ENCODE measurements at regions not wholly inside any gene's neighbourhood (a gene's known extent, or its start where the extent isn't known, plus 50 kb on each side); places are given as distances from the start of the nearest gene placed in this dataset.

GRCh38 chrX:39310891-39311290 is 509.6 kb downstream of the MID1IP1 start:
- POLR2A ChIA-PET: no interaction called here
- no peak for DNase-seq (ENCODE audit: low read depth, low spot score)
- CTCF ChIA-PET: no interaction called here
- no peak overlapping the region for H3K4me3 ChIP-seq (ENCODE audit: low read depth, low read length)
- no peak for TF ChIP-seq CTCF (IDR thresholded peaks at IDR 0.05; ENCODE audit: insufficient read depth, low read length, missing control alignments)

- TF ChIP-seq CTCF (IDR thresholded peaks at IDR 0.05; ENCODE audit: insufficient read depth, low read length, missing control alignments): no peak
- H3K4me3 ChIP-seq (ENCODE audit: low read depth, low read length): no peak overlapping the region
- CTCF ChIA-PET: no interaction called here
- POLR2A ChIA-PET: no interaction called here
- no peak for DNase-seq (ENCODE audit: low read depth, low spot score)
Observed at GRCh38 chrX:39311646-39312045, 510.4 kb downstream of the MID1IP1 start.

GRCh38 chrX:39313146-39313545 is 511.9 kb downstream of the MID1IP1 start:
- ChIA-PET POLR2A (no interaction called here), CTCF (no interaction called here)
- TF ChIP-seq CTCF (IDR thresholded peaks at IDR 0.05; ENCODE audit: insufficient read depth, low read length, missing control alignments): no peak
- DNase-seq (ENCODE audit: low read depth, low spot score): no peak
- H3K4me3 ChIP-seq (ENCODE audit: low read depth, low read length): no peak overlapping the region

- CTCF ChIA-PET: no interaction called here
- no peak for TF ChIP-seq CTCF (IDR thresholded peaks at IDR 0.05; ENCODE audit: insufficient read depth, low read length, missing control alignments)
- POLR2A ChIA-PET: no interaction called here
- no peak for DNase-seq (ENCODE audit: low read depth, low spot score)
- no peak overlapping the region for H3K4me3 ChIP-seq (ENCODE audit: low read depth, low read length)
Observed at GRCh38 chrX:39318506-39319343, 517.5 kb downstream of the MID1IP1 start.

- POLR2A ChIA-PET: no interaction called here
- TF ChIP-seq CTCF (IDR thresholded peaks at IDR 0.05; ENCODE audit: insufficient read depth, low read length, missing control alignments): no peak
- CTCF ChIA-PET: no interaction called here
- no peak overlapping the region for H3K4me3 ChIP-seq (ENCODE audit: low read depth, low read length)
- no peak for DNase-seq (ENCODE audit: low read depth, low spot score)
Observed at GRCh38 chrX:39320165-39320564, 518.9 kb downstream of the MID1IP1 start.

GRCh38 chrX:39322496-39322895 is 521.2 kb downstream of the MID1IP1 start:
- no peak for DNase-seq (ENCODE audit: low read depth, low spot score)
- POLR2A ChIA-PET: no interaction called here
- CTCF ChIA-PET: no interaction called here
- no peak overlapping the region for H3K4me3 ChIP-seq (ENCODE audit: low read depth, low read length)
- no peak for TF ChIP-seq CTCF (IDR thresholded peaks at IDR 0.05; ENCODE audit: insufficient read depth, low read length, missing control alignments)
